ENCODE measurements at regions not wholly inside any gene's neighbourhood (a gene's known extent, or its start where the extent isn't known, plus 50 kb on each side); places are given as distances from the start of the nearest gene placed in this dataset.

DNA sequence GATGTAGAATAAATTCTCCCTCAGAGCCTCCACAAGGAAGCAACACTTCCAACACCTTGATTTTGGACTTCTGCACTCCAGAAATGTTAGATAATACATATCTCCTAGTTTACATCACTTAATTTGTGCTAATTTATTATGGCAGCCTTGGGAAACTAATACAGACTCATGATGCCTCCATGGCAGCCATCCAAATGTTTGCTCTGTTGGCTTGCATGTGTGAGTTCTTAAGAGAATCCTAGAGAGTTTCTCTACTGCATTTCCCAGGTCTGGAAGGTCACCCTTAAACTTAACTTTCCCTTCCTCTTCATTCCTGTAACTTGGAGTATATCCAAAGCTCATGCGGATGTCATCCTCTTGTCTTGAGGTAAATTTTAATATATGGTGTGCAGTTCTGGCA, 956.1 kb downstream of the ADGRL3 start:
- TF ChIP-seq, protein P1, sequence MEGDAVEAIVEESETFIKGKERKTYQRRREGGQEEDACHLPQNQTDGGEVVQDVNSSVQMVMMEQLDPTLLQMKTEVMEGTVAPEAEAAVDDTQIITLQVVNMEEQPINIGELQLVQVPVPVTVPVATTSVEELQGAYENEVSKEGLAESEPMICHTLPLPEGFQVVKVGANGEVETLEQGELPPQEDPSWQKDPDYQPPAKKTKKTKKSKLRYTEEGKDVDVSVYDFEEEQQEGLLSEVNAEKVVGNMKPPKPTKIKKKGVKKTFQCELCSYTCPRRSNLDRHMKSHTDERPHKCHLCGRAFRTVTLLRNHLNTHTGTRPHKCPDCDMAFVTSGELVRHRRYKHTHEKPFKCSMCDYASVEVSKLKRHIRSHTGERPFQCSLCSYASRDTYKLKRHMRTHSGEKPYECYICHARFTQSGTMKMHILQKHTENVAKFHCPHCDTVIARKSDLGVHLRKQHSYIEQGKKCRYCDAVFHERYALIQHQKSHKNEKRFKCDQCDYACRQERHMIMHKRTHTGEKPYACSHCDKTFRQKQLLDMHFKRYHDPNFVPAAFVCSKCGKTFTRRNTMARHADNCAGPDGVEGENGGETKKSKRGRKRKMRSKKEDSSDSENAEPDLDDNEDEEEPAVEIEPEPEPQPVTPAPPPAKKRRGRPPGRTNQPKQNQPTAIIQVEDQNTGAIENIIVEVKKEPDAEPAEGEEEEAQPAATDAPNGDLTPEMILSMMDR (conservative IDR thresholded peaks at IDR 0.05; ENCODE audit: low read length) = no peak
- no peak for TF ChIP-seq EZH2phosphoT487 (IDR thresholded peaks at IDR 0.05; ENCODE audit: borderline replicate concordance, low read depth, low read length)

All from OCI-LY7 (cell line).